EL (cell line): ENCODE measurements at regions not wholly inside any gene's neighbourhood (a gene's known extent, or its start where the extent isn't known, plus 50 kb on each side); places are given as distances from the start of the nearest gene placed in this dataset.

ENCODE experiments used
- DNase-seq: peaks from one replicate; pipeline ENCODE4 v3.0.0-alpha.2; 2016

DNA sequence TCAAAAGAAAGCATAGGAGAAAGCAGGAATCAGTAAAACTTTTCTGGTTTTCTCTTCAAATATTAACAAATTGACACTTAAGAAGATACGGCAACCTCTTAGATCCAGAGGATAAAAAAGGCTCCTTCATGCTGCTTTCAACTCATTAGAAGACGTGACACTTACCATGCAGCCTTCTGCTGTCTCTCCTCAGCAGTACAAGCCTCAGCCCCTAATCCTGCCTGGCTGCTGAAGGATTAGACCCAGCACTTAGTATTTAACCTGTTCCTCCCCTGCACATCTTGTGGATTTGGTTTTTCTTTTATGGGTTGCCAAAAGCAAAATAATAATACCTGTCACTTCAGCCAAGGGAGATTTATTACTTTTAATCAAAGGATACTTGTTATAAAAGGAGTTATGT is 108.4 kb downstream of the LYZL1 start:
- DNase-seq: no peak

- no peak for DNase-seq
These were observed 114.3 kb downstream of the LYZL1 start for GRCh38 chr10:29403208-29403607.

DNA sequence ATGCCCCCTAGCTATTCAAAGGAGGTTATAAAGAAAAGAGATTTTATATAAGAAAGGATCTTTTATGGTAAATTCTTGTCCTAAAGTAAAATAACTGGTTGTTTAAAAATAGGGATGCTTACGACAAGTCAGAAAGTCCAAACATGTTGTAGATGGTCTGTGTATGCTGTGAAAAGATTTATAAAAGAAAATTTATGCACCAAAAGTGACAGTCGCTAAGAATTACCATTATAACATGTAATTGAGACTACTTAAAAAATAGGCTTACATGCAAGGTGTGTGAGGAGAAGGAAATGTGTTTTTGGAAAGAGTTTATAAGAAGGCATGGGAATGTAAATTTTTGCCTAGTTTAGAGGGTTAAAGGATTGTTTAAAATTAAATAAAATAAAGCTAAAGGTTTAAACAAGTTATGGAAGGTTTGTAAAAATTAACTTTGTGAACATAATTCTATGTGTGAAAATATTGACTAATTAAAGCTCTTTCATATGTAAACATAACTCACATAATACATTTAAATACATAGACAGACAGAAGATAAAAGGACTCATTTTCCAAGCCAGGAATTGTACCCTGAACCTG is 118.5 kb downstream of the LYZL1 start:
- no peak for DNase-seq
